ENCODE measurements at regions not wholly inside any gene's neighbourhood (a gene's known extent, or its start where the extent isn't known, plus 50 kb on each side); places are given as distances from the start of the nearest gene placed in this dataset.
A peak's percentile ranks its signal among the peaks of the same experiment; 100 is the strongest.
"Not testable (repeated sequence)": the region's sequence is repeated elsewhere in the genome, so short reads cannot be mapped to it uniquely, and the experiment has no call there.

GRCh38 chr5:124176692-124177091, 569.7 kb downstream of the ZNF608 start:
- Histone ChIP-seq H3K9me3 (peaks cover 13% of the 10 kb centered on the region), H3K27me3 (no peaks in the 10 kb centered on the region), H3K4me1 (no peaks in the 10 kb centered on the region), H3K4me3 (no peak overlapping the region), H3K36me3 (no peaks in the 10 kb centered on the region), H3K27ac (no peak overlapping the region)
- DNase-seq (ENCODE audit: low spot score in 2 of 2), result no peak
- TF ChIP-seq POLR2AphosphoS5 (IDR thresholded peaks at IDR 0.05), result peak in 1 of 3 donors; percentile 34
- no peak for TF ChIP-seq CTCF (IDR thresholded peaks at IDR 0.05)
- TF ChIP-seq EP300 (IDR thresholded peaks at IDR 0.05), result no peak
- TF ChIP-seq POLR2A (IDR thresholded peaks at IDR 0.05), result no peak

- no peak for TF ChIP-seq POLR2AphosphoS5 (IDR thresholded peaks at IDR 0.05)
- TF ChIP-seq CTCF (IDR thresholded peaks at IDR 0.05), result no peak
- no peak for TF ChIP-seq EP300 (IDR thresholded peaks at IDR 0.05)
- no peak for TF ChIP-seq POLR2A (IDR thresholded peaks at IDR 0.05)
- 96% methylated on average over 1 of the region's 1 CpG for WGBS
- Histone ChIP-seq H3K4me3 (no peak overlapping the region), H3K36me3 (no peaks in the 10 kb centered on the region), H3K9me3 (peaks cover 19% of the 10 kb centered on the region), H3K27ac (no peak overlapping the region), H3K4me1 (no peaks in the 10 kb centered on the region), H3K27me3 (no peaks in the 10 kb centered on the region)
- DNase-seq (ENCODE audit: low spot score in 2 of 2), result no peak
Measured at GRCh38 chr5:124173386-124173785, 573.1 kb downstream of the ZNF608 start.

GRCh38 chr5:124172389-124173003, 573.9 kb downstream of the ZNF608 start:
- H3K36me3 ChIP-seq, result no peaks in the 10 kb centered on the region
- H3K27ac ChIP-seq, result no peak overlapping the region
- H3K4me3 ChIP-seq, result no peak overlapping the region
- TF ChIP-seq POLR2AphosphoS5 (IDR thresholded peaks at IDR 0.05) (no peak), CTCF (IDR thresholded peaks at IDR 0.05) (no peak), POLR2A (IDR thresholded peaks at IDR 0.05) (no peak), EP300 (IDR thresholded peaks at IDR 0.05) (no peak)
- no peaks in the 10 kb centered on the region for H3K27me3 ChIP-seq
- 95% methylated on average over 1 of the region's 1 CpG for WGBS
- H3K4me1 ChIP-seq, result no peaks in the 10 kb centered on the region
- DNase-seq (ENCODE audit: low spot score in 2 of 2), result no peak
- H3K9me3 ChIP-seq, result peaks cover 19% of the 10 kb centered on the region

GRCh38 chr5:124168093-124168492, 578.3 kb downstream of the ZNF608 start:
- H3K9me3 ChIP-seq, result peaks cover 19% of the 10 kb centered on the region
- not testable (repeated sequence) for H3K27me3 ChIP-seq; DNase-seq (ENCODE audit: low spot score in 2 of 2); H3K36me3 ChIP-seq; H3K4me1 ChIP-seq; H3K4me3 ChIP-seq; H3K27ac ChIP-seq
- WGBS, result 97% methylated on average over 2 of the region's 2 CpGs

- Histone ChIP-seq H3K36me3 (no peaks in the 10 kb centered on the region), H3K9me3 (no peaks in the 10 kb centered on the region), H3K27ac (no peak overlapping the region), H3K4me1 (peaks cover 3% of the 10 kb centered on the region), H3K27me3 (no peaks in the 10 kb centered on the region), H3K4me3 (no peak overlapping the region)
- DNase-seq (ENCODE audit: low spot score in 2 of 2), result no peak
- 28% methylated on average over 8 of the region's 8 CpGs for WGBS
- TF ChIP-seq POLR2A (IDR thresholded peaks at IDR 0.05), result no peak
- no peak for TF ChIP-seq CTCF (IDR thresholded peaks at IDR 0.05)
- no peak for TF ChIP-seq EP300 (IDR thresholded peaks at IDR 0.05)
- no peak for TF ChIP-seq POLR2AphosphoS5 (IDR thresholded peaks at IDR 0.05)
Measured at GRCh38 chr5:124162767-124163532, 583.5 kb downstream of the ZNF608 start.
